ENCODE measurements at regions not wholly inside any gene's neighbourhood (a gene's known extent, or its start where the extent isn't known, plus 50 kb on each side); places are given as distances from the start of the nearest gene placed in this dataset.

DNA sequence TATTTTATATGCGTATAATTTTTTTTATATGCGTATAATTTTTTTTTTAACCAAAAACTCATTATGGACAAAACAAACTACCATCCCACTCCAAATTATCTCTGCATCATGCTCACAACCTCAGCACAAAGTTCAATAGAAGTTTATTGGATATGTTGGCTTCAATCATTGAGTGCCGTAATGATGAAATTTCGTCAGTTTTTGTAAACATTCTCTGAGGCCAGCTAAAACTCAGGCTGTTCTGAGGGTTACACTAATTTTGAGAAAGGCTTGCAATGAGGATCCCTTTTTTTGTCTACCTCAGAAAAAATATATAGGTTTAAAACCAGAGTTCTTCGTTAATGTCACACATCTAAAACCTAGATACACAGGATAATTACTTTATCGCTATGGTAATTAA is 1253.2 kb downstream of the EFNA5 start:
- TF ChIP-seq HDGF (IDR thresholded peaks at IDR 0.05; ENCODE audit: borderline replicate concordance): no peak
- TF ChIP-seq SUZ12 (IDR thresholded peaks at IDR 0.05): no peak
- TF ChIP-seq SP1 (IDR thresholded peaks at IDR 0.05): no peak
- no peak for TF ChIP-seq FOXM1 (IDR thresholded peaks at IDR 0.05; ENCODE audit: borderline replicate concordance)
- no peak for TF ChIP-seq LEF1 (IDR thresholded peaks at IDR 0.05; ENCODE audit: borderline replicate concordance)
- no peak for TF ChIP-seq FOXK2 (IDR thresholded peaks at IDR 0.05)
- TF ChIP-seq BHLHE40 (IDR thresholded peaks at IDR 0.05; ENCODE audit: borderline replicate concordance): no peak

Measured in HEK293T (cell line).